GM18858 (cell line): ENCODE measurements at regions not wholly inside any gene's neighbourhood (a gene's known extent, or its start where the extent isn't known, plus 50 kb on each side); places are given as distances from the start of the nearest gene placed in this dataset.

Source experiments
- ATAC-seq: cut with Tn5 transposase; IDR thresholded peaks from one replicate; pipeline ENCODE4 v1.9.1; 2021; ENCODE audit not compliant: unreplicated experiment

DNA sequence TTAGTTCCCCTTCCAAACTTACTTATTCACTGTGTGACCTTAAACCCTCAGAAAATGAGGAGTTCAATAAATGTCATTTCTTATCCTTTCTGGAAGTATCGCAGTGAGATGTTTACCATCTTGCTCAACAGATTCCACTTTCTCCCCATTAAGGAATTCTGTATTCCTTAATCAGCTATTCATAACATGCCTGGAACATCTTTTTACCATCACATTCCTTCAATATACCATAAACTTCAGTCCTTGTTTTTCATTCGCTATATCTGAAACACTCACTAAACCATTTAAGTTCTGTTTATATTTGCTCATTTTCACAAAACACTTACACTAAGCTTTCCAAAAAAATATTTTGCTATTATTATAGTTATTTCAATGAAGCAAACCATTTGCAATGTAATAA is 1158.6 kb downstream of the CDH12 start:
- no peak for ATAC-seq

DNA sequence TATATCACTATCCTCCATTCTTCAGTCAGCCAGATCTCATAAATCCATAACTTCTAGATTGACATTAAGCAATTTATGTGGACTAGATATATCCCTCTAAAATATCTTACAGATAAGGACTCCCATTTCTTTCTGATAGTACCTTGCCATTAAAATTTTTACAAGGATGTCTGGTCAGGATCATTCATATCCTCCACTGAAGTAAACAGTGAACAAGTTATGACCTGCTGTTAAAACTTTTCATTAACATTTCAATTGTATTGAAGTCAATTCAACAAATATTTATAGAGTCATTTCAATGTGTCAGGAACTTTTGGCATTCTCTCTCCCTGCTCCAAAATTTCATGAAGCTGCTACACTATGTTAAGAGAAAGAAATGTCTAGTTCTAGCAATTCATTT is 1159.6 kb downstream of the CDH12 start:
- ATAC-seq: no peak

- no peak for ATAC-seq
Observed at GRCh38 chr5:21689587-21689986, 1163.6 kb downstream of the CDH12 start.

GRCh38 chr5:21688655-21689054 is 1164.5 kb downstream of the CDH12 start:
- no peak for ATAC-seq

DNA sequence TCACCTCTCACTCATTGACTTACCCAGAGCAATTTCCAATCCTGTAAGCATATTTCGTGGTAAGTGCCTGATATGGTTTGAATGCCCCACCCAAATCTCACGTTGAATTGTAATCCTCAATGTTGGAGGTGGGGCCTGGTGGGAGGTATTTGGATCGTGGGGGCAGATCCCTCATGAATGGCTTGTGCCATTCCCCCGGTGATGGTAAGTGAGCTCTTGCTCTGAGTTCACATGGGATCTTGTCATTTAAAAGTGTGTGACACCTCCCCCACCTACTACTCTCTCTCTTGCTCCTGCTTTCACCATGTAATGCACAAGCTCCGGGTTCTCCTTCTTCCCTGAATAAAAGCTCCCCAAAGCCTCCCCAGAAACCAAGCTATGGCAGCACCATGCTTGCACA is 1165.5 kb downstream of the CDH12 start:
- ATAC-seq: no peak

GRCh38 chr5:21686706-21687105 is 1166.4 kb downstream of the CDH12 start:
- ATAC-seq: no peak

- no peak for ATAC-seq
Observed at GRCh38 chr5:21685522-21685921, 1167.6 kb downstream of the CDH12 start.

DNA sequence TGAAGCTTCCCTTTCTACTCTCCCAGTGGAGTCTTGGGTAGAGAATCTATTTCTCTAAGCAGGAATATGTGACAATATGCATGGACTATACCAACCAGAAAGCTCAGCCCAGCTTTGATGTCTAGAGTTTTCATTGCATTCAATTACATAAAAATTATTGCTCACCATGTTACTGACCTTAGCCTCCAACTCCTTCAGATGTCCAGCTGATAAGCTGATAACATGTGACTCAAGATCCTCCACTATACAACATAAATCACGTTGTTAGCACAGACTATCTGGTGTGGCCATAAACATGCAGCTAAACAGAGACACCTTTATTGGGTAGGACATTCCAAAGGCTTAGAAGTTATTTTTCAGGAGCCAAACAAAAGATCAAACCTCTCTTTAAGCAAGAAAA is 1168.2 kb downstream of the CDH12 start:
- ATAC-seq: no peak

- ATAC-seq: no peak
Observed at GRCh38 chr5:21681911-21682310, 1171.2 kb downstream of the CDH12 start.

- ATAC-seq: no peak
Observed at GRCh38 chr5:21680641-21681040, 1172.5 kb downstream of the CDH12 start.

DNA sequence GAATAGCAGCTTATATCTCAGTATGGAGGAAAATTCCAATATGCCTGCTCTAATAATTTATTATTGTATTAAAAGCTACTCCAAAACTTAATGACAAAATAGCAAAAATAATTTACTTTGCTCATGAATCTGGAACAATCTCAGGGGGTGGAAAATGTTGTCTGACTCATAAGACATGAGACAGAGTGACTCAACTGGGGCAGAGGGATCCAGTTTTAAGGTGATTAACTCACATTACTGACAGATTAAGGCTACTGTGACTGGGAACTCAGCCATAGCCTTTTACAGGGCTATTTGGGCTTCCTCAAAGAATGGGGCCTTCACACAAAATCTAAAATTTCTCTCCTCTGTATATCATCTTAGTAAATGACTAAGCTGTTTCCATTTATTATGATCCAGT is 1172.9 kb downstream of the CDH12 start:
- no peak for ATAC-seq

DNA sequence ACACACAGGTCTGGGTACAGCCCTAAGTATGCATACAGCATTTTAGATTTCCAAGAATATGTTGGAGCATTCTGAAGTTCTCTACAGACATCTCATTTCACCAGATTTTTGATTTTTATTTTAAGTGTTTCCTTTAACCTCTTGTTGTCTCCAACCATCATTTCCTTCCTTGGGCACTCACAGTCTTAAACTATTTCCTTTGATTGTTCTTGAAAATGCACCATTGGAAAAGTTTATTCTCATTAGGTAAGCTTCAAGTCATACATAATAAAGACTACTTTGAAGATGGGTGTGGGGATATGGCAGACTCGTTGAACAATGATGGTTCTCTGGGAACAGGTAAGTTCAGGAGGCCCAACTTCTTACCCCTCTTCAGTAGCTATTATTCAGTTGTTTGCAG is 1174.6 kb downstream of the CDH12 start:
- no peak for ATAC-seq

- ATAC-seq: no peak
Observed at GRCh38 chr5:21672911-21673310, 1180.2 kb downstream of the CDH12 start.

DNA sequence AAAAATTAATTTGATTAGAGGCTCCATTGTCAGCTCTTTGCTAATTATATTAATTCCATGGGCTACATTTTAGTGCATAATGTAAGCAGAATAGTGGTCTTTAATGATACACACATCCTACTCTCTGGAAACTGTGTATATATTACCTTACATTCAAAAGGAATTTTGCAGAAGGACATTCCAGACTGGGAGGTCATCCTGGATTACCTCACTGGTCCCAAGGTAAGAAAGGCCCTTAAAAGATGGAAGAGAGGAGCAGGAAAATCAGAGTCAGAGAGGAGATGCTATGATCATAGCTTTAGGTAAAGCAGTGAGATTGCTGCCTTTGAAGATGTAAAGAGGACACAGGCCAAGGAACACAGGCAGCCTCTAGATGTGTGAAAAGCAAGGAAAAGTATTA is 1180.8 kb downstream of the CDH12 start:
- ATAC-seq: no peak

DNA sequence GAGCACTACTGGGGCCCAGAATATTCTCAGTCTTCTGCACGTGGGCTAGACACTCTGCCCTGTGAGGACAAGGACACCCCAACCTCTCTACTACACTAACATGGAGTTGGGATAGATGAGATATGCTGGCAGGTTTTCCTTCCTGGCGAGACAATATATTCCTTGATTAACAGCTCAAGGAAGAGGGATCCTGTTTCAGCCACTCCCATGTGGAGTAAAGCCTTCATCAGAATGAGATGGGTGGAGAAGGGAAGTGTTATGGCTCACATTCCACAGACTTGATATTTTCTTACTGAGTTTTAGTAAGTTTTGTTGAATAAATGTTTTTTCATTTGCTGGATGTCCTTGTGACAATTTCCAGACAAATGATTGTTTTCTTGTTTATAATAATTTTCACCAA is 1187.6 kb downstream of the CDH12 start:
- ATAC-seq: no peak

- no peak for ATAC-seq
Observed at GRCh38 chr5:21663082-21663481, 1190.1 kb downstream of the CDH12 start.

- no peak for ATAC-seq
Observed at GRCh38 chr5:21661184-21661583, 1192.0 kb downstream of the CDH12 start.

- ATAC-seq: no peak
Observed at GRCh38 chr5:21654556-21654955, 1198.6 kb downstream of the CDH12 start.

DNA sequence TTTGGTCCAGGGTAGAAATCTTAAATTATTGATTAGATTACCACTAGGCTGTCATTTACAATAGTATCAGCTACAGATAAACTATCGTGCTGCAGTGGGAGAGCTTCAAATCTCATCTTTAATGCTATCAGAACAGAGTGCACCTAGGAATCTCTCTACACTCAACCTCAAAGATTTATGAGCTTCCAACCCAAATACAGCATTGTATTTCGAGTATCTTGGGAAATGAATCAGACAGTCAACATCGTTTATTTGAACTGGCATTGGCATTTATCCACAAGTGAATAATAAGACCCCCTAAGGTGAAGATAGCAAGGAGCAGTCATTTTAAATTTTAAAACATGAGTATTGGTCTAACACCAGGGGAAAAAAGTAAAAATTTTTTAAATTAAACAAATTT is 1203.2 kb downstream of the CDH12 start:
- no peak for ATAC-seq

- ATAC-seq: no peak
Observed at GRCh38 chr5:21646469-21646868, 1206.7 kb downstream of the CDH12 start.

- no peak for ATAC-seq
Observed at GRCh38 chr5:21644032-21644431, 1209.1 kb downstream of the CDH12 start.

DNA sequence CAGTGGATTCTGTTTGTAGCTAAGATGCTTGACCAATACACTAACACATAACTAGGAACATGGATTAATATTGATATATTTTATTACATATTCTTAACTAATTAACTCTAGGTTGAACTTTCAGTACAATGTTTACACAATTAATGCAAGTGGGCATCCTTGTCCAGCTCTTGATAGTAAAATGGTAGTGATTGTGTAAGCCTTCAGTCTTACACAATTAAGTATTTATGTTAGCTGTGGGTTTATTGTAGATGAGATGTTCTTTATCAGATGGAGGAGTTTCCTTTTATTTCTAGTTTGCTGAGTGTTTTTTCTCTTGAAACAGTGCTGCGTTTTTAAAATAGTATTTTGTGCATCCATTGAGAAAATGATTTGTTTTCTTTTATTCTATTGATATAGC is 1210.8 kb downstream of the CDH12 start:
- ATAC-seq: no peak

- ATAC-seq: no peak
Observed at GRCh38 chr5:21623831-21624230, 1229.3 kb downstream of the CDH12 start.

DNA sequence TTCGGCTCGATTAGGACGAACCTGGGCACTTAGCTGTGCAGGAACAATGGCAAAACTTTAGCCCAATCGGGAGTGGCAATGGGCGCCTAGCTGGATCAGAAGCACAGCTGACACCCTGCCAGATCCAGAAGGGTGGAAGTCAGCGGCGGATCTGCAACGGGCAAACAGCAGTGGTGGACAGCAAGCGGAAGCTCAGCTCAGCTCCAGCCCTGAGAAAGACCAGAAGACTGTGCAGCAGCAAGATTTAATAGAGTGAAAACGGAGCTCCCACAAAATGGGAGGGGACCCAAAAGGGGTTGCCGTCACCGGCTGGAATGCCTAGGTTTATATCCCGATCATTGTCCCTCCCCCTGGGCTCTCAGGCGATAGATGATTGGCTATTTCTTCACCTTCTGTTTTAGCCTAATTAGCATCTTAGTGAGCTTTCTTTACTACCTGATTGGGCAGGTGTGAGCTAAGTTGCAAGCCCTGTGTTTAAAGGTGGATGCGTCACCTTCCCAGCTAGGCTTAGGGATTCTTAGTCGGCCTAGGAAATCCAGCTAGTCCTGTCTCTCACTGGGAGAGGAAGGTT is 1237.9 kb downstream of the CDH12 start:
- ATAC-seq: no peak
